Activated naive CD4-positive, alpha-beta T cell treated with anti-CD3 and anti-CD28 coated beads, Interleukin-2, amount 50 U/mL, for 72 hours (primary cell): ENCODE measurements at regions not wholly inside any gene's neighbourhood (a gene's known extent, or its start where the extent isn't known, plus 50 kb on each side); places are given as distances from the start of the nearest gene placed in this dataset.
"Not testable (repeated sequence)": the region's sequence is repeated elsewhere in the genome, so short reads cannot be mapped to it uniquely, and the experiment has no call there.

Experiments used
- ATAC-seq, 2 donors: fragments of 150-1000 bp; cut with Tn5 transposase; 2 replicates each; pipeline ENCODE4 v1.10.0; 2021; ENCODE audit warnings: mild to moderate bottlenecking in 2 of 2, moderate library complexity in 2 of 2
- DNase-seq, 2 donors: peaks; one replicate each; pipeline ENCODE4 v3.0.0; 2021 to 2022; ENCODE audit warnings: low spot score in 2 of 2
- H3K27ac Mint-ChIP-seq, 2 donors: one replicate each; pipeline ENCODE4 v1.8.0; 2022; ENCODE audit warnings: mild to moderate bottlenecking in 2 of 2, mixed read lengths in 2 of 2
- H3K36me3 Mint-ChIP-seq, 2 donors: one replicate each; pipeline ENCODE4 v1.8.0; 2022; ENCODE audit warnings: mixed read lengths in 2 of 2
- H3K9me3 Mint-ChIP-seq, 2 donors: one replicate each; pipeline ENCODE4 v1.8.0; 2022; ENCODE audit warnings: mixed read lengths in 2 of 2

GRCh38 chr7:69213878-69214277, 384.4 kb upstream of the AUTS2 start:
- no peak overlapping the region for H3K27ac Mint-ChIP-seq
- DNase-seq, result no peak
- peaks cover 8 to 11% of the 10 kb centered on the region in 2 donors for H3K9me3 Mint-ChIP-seq
- no peak for ATAC-seq
- no peaks in the 10 kb centered on the region for H3K36me3 Mint-ChIP-seq

- H3K36me3 Mint-ChIP-seq, ATAC-seq, DNase-seq, H3K27ac Mint-ChIP-seq: not testable (repeated sequence)
- H3K9me3 Mint-ChIP-seq, result peaks cover 8 to 13% of the 10 kb centered on the region in 2 donors
Observed at GRCh38 chr7:69215516-69215915, 382.8 kb upstream of the AUTS2 start.

GRCh38 chr7:69217516-69218350, 380.5 kb upstream of the AUTS2 start:
- ATAC-seq (no peak), DNase-seq (no peak)
- Mint-ChIP-seq H3K27ac (no peak overlapping the region), H3K9me3 (peaks cover 8 to 18% of the 10 kb centered on the region in 2 donors), H3K36me3 (no peaks in the 10 kb centered on the region)

GRCh38 chr7:69218576-69218975, 379.7 kb upstream of the AUTS2 start:
- Mint-ChIP-seq H3K9me3 (peaks cover 8 to 22% of the 10 kb centered on the region in 2 donors), H3K27ac (no peak overlapping the region), H3K36me3 (no peaks in the 10 kb centered on the region)
- ATAC-seq, result no peak
- no peak for DNase-seq

GRCh38 chr7:69219381-69219780, 378.9 kb upstream of the AUTS2 start:
- Mint-ChIP-seq H3K36me3 (no peaks in the 10 kb centered on the region), H3K9me3 (peaks cover 8 to 26% of the 10 kb centered on the region in 2 donors), H3K27ac (no peak overlapping the region)
- DNase-seq, result no peak
- ATAC-seq, result no peak

GRCh38 chr7:69225259-69225943, 372.9 kb upstream of the AUTS2 start:
- ATAC-seq (no peak), DNase-seq (no peak)
- no peak overlapping the region for H3K27ac Mint-ChIP-seq
- peaks cover 0 to 4% of the 10 kb centered on the region in 2 donors for H3K36me3 Mint-ChIP-seq
- H3K9me3 Mint-ChIP-seq, result peaks cover 5 to 24% of the 10 kb centered on the region in 2 donors

GRCh38 chr7:69228212-69228811, 370.0 kb upstream of the AUTS2 start:
- ATAC-seq, result no peak
- no peak for DNase-seq
- Mint-ChIP-seq H3K36me3 (peaks cover 0 to 4% of the 10 kb centered on the region in 2 donors), H3K9me3 (peaks cover 8 to 19% of the 10 kb centered on the region in 2 donors), H3K27ac (no peak overlapping the region)

GRCh38 chr7:69232445-69233376, 365.6 kb upstream of the AUTS2 start:
- ATAC-seq (no peak), DNase-seq (no peak)
- Mint-ChIP-seq H3K27ac (no peak overlapping the region), H3K9me3 (peaks cover 8 to 15% of the 10 kb centered on the region in 2 donors), H3K36me3 (no peaks in the 10 kb centered on the region)

- peaks cover 10% of the 10 kb centered on the region in 2 donors for H3K9me3 Mint-ChIP-seq
- H3K36me3 Mint-ChIP-seq, result no peaks in the 10 kb centered on the region
- DNase-seq (no peak), ATAC-seq (no peak)
- no peak overlapping the region for H3K27ac Mint-ChIP-seq
Observed at GRCh38 chr7:69237541-69237940, 360.7 kb upstream of the AUTS2 start.

- H3K9me3 Mint-ChIP-seq, result peaks cover 12 to 17% of the 10 kb centered on the region in 2 donors
- H3K27ac Mint-ChIP-seq, result no peak overlapping the region
- DNase-seq (no peak), ATAC-seq (no peak)
- peaks cover 0 to 10% of the 10 kb centered on the region in 2 donors for H3K36me3 Mint-ChIP-seq
Observed at GRCh38 chr7:69243016-69243415, 355.3 kb upstream of the AUTS2 start.

GRCh38 chr7:69244701-69245100, 353.6 kb upstream of the AUTS2 start:
- Mint-ChIP-seq H3K27ac (no peak overlapping the region), H3K9me3 (peaks cover 12 to 13% of the 10 kb centered on the region in 2 donors), H3K36me3 (peaks cover 0 to 10% of the 10 kb centered on the region in 2 donors)
- no peak for ATAC-seq
- no peak for DNase-seq

- Mint-ChIP-seq H3K27ac (no peak overlapping the region), H3K9me3 (peaks cover 12 to 19% of the 10 kb centered on the region in 2 donors), H3K36me3 (peaks cover 0 to 10% of the 10 kb centered on the region in 2 donors)
- DNase-seq (no peak), ATAC-seq (no peak)
Observed at GRCh38 chr7:69245646-69246045, 352.6 kb upstream of the AUTS2 start.

- DNase-seq, result no peak
- Mint-ChIP-seq H3K9me3 (peaks cover 18 to 19% of the 10 kb centered on the region in 2 donors), H3K36me3 (peaks cover 0 to 15% of the 10 kb centered on the region in 2 donors), H3K27ac (no peak overlapping the region)
- ATAC-seq, result no peak
Observed at GRCh38 chr7:69246758-69247157, 351.5 kb upstream of the AUTS2 start.

- Mint-ChIP-seq H3K36me3 (peaks cover 0 to 15% of the 10 kb centered on the region in 2 donors), H3K9me3 (peaks cover 17 to 23% of the 10 kb centered on the region in 2 donors)
- not testable (repeated sequence) for ATAC-seq, H3K27ac Mint-ChIP-seq, DNase-seq
Observed at GRCh38 chr7:69248382-69248828, 349.9 kb upstream of the AUTS2 start.

- Mint-ChIP-seq H3K27ac (no peak overlapping the region), H3K9me3 (peaks cover 27 to 31% of the 10 kb centered on the region in 2 donors), H3K36me3 (peaks cover 0 to 13% of the 10 kb centered on the region in 2 donors)
- DNase-seq (no peak), ATAC-seq (no peak)
Observed at GRCh38 chr7:69250958-69251357, 347.3 kb upstream of the AUTS2 start.

GRCh38 chr7:69254643-69255042, 343.6 kb upstream of the AUTS2 start:
- Mint-ChIP-seq H3K27ac (no peak overlapping the region), H3K36me3 (peaks cover 0 to 13% of the 10 kb centered on the region in 2 donors), H3K9me3 (peaks cover 26 to 34% of the 10 kb centered on the region in 2 donors)
- ATAC-seq (no peak), DNase-seq (no peak)
